Retinal pigment epithelial cell (primary cell): ENCODE measurements at regions not wholly inside any gene's neighbourhood (a gene's known extent, or its start where the extent isn't known, plus 50 kb on each side); places are given as distances from the start of the nearest gene placed in this dataset.
A peak's percentile ranks its signal among the peaks of the same experiment; 100 is the strongest.

Experiments
- DNase-seq: peaks from one replicate; pipeline ENCODE4 v3.0.0-alpha.2; 2010; ENCODE audit warnings: low read depth
- H3K4me3 ChIP-seq: 2 replicates; pipeline ENCODE4 v1.5.1; 2011; ENCODE audit warnings: mild to moderate bottlenecking, low read length, control low read depth, moderate library complexity
- TF ChIP-seq, protein P1 (sequence below): conservative IDR thresholded peaks from 2 replicates; pipeline ENCODE4 v1.5.1; 2011; ENCODE audit warnings: low read depth, low read length, control low read depth, inconsistent platforms

GRCh38 chr4:29805245-29805644, 914.9 kb upstream of the PCDH7 start:
- H3K4me3 ChIP-seq, result no peak overlapping the region
- DNase-seq, result no peak
- TF ChIP-seq, protein P1, sequence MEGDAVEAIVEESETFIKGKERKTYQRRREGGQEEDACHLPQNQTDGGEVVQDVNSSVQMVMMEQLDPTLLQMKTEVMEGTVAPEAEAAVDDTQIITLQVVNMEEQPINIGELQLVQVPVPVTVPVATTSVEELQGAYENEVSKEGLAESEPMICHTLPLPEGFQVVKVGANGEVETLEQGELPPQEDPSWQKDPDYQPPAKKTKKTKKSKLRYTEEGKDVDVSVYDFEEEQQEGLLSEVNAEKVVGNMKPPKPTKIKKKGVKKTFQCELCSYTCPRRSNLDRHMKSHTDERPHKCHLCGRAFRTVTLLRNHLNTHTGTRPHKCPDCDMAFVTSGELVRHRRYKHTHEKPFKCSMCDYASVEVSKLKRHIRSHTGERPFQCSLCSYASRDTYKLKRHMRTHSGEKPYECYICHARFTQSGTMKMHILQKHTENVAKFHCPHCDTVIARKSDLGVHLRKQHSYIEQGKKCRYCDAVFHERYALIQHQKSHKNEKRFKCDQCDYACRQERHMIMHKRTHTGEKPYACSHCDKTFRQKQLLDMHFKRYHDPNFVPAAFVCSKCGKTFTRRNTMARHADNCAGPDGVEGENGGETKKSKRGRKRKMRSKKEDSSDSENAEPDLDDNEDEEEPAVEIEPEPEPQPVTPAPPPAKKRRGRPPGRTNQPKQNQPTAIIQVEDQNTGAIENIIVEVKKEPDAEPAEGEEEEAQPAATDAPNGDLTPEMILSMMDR, result peak; percentile 54

DNA sequence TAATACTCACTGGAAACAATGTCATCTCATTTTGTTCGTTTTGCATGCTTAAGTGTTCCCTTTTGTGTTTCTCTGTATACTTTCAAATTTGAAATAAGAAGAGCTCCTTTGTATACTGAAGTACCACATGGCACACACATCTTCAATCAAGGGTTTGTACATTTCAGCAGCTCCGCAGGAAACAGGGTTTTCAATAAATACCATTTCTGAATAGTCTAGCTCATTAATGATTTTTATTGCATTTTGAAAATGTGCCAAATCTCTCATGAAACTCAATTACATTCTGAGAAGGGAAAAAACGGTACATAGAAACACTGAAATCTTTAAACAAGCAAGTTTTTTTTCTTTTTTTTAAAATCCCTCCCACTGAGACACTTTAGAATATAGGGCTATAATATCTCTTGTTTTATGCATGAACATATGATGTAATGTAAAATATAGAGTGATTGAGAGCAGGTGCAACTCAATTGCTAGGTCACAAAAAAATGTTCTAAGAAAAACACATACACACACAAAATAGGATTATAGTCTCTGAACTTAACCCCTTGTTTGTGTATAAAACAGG, 914.2 kb upstream of the PCDH7 start:
- TF ChIP-seq, protein P1, result no peak

GRCh38 chr4:29817961-29818360, 902.2 kb upstream of the PCDH7 start:
- TF ChIP-seq, protein P1, result no peak
- DNase-seq, result no peak
- H3K4me3 ChIP-seq, result no peak overlapping the region

More for the DNA sequence above, 914.2 kb upstream of the PCDH7 start:
- no peak for DNase-seq
- no peak overlapping the region for H3K4me3 ChIP-seq

GRCh38 chr4:29829067-29829466, 891.1 kb upstream of the PCDH7 start:
- H3K4me3 ChIP-seq, result no peak overlapping the region
- DNase-seq, result no peak
- TF ChIP-seq, protein P1, result no peak

GRCh38 chr4:29852537-29852936, 867.6 kb upstream of the PCDH7 start:
- H3K4me3 ChIP-seq, result no peak overlapping the region
- TF ChIP-seq, protein P1, result no peak
- no peak for DNase-seq

DNA sequence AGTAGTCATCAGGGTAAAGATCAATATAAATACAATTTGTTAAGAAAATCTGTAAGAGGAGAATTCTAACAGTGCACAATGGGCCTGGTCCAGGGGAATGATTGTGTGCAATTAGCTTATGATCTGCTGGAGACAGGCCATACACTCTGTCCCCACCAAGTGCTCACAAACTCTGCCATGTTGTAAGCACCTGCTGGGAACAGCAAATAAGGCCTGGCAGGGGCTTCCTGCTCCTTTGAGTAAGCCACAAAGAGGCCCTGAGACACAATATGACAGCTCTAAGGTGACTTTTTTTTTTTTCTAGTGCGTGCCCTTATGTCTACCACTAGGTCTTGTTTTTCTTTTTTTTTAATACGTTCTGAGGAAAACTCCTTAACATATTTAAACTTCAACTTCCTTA, 866.3 kb upstream of the PCDH7 start:
- DNase-seq, result no peak
- H3K4me3 ChIP-seq, result no peak overlapping the region
- TF ChIP-seq, protein P1, result no peak

- TF ChIP-seq, protein P1, result no peak
- DNase-seq, result no peak
- H3K4me3 ChIP-seq, result no peak overlapping the region
Observed at GRCh38 chr4:29861307-29861706, 858.9 kb upstream of the PCDH7 start.
